RPMI8226 (cell line): ENCODE measurements at regions not wholly inside any gene's neighbourhood (a gene's known extent, or its start where the extent isn't known, plus 50 kb on each side); places are given as distances from the start of the nearest gene placed in this dataset.
"Not testable (repeated sequence)": the region's sequence is repeated elsewhere in the genome, so short reads cannot be mapped to it uniquely, and the experiment has no call there.

ENCODE experiments used
- DNase-seq: peaks from one replicate; pipeline ENCODE4 v3.0.0-alpha.2; 2015

DNA sequence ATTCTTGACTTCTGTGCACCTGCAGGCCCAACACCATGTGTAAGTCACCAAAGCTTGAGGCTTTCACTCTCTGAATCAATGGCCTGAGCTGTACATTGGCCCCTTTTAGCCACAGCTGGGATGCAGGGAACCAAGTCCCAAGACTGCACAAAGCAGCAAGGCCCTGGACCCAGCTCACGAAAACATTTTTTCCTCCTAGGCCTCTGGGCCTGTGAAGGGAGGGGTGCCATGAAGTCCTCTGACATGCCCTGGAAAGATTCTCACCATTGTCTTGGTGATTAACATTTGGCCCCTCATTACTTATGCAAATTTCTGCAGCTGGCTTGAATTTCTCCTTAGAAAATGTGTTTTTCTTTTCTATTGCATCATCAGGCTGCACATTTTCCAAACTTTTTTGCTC lies 398.6 kb downstream of the DMRTA1 start:
- not testable (repeated sequence) for DNase-seq

DNA sequence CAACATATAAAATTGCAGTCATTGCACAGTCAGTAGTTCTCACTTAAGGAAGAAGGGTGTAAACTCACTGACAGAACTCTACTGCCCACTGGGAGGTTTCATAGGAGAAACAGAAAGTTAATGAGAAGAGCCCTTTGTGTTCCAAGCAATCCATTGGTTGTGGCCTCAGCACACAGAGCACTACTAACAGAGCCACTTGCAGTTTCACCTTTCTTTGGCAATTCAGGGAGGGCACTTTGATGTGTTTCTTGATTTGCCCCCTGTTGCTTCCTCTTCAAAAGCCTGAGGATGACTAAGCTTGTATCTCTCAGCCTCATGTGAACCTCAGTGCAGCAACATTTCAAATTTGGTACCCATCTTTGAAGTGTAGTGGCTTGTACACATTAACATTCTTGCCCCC lies 409.4 kb downstream of the DMRTA1 start:
- no peak for DNase-seq

- DNase-seq = no peak
Measured at GRCh38 chr9:22857316-22857715, 410.7 kb downstream of the DMRTA1 start.

DNA sequence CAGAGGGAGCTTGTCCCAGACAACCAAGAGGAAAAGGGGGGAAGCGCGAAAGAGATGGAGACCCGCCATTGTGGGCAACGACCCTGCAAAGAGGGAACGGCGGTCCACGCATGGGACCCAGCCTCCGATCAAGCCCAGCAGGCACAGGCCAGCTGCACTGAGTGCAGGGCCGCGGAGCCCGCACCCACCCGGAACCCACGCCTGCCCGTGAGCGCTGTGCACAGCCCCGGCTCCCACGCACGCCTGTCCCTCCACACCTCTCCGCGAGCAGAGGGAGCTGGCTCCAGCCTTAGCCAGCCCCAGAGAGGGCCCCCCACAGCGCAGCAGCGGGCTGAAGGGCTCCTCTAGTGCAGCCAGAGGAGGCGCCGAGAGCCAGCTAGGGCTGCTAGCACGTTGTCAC lies 416.5 kb downstream of the DMRTA1 start:
- DNase-seq = no peak

- DNase-seq = no peak
Measured at GRCh38 chr9:22863736-22864135, 417.1 kb downstream of the DMRTA1 start.

DNA sequence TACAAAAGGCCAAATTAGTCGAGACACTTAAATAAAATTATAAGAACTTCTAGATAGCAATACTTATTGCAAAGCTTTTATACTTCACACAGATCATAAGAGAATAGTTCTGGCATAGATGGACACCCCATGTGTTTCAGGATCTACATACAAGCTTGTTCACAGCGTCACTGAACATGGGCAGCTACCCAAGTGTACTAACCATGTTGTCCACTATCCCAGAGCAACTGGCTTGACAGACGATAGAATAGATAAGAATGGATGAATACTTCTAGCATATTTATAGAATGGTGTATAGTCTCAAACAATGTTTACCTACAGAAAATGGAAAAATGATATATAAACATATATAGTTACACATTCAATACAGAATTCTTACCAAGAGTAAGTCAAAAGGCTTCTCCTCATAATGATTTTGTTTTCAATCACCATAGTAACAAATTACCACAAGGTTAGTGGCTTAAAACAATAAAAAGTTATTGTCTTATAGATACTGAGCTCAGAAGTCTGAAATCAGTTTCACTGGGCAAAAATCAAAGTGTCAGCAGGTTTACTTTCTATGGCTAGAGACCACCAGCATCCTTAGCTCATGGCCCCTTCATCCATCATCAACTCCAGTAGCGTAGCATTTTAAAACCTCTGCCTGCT lies 446.7 kb downstream of the DMRTA1 start:
- no peak for DNase-seq

GRCh38 chr9:22898591-22898990 lies 452.0 kb downstream of the DMRTA1 start:
- no peak for DNase-seq

DNA sequence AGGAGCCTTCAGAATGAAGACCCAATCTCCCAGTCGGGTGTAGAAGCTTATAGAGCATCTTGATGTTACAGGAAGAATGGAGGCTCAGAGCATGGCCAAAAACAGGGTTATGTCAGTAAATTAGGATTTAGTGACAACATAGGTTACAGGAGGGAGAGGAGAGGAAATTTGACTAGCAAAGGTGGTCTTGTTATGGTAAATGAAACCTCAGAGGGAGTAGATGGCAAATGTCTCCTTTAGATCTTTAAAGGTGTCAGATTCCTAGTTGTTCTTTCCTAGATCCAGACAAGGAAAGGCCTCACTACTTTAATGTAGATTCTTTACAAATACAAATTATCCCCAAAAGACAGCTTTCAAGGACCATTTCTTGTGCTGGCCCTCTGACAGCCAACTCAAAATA lies 465.0 kb downstream of the DMRTA1 start:
- DNase-seq = no peak

- DNase-seq = no peak
Measured at GRCh38 chr9:22913026-22913425, 466.4 kb downstream of the DMRTA1 start.

GRCh38 chr9:22913518-22913917 lies 466.9 kb downstream of the DMRTA1 start:
- DNase-seq = peak; percentile 7

- no peak for DNase-seq
Measured at GRCh38 chr9:22916148-22916547, 469.5 kb downstream of the DMRTA1 start.

GRCh38 chr9:22919423-22919822 lies 472.8 kb downstream of the DMRTA1 start:
- DNase-seq = no peak

DNA sequence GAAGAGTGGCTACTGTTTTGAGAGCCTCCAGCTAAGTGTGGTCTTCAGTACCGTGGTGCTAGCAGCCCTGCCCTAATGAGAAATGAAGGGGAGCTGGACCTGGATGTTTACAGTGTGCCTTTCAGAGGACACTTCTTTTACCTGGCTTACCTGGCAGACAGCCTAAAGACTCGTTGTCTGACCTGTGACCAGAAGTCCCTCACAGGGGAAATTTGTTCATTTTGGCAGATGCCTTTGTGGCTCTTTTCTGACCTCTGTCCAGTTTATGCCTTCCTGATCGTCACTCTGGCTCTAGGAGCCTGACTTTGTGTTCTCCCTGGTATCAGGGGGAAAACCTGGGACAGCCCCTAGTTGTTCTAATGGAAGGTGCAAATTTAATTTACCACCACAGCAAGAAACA lies 475.1 kb downstream of the DMRTA1 start:
- DNase-seq = no peak

DNA sequence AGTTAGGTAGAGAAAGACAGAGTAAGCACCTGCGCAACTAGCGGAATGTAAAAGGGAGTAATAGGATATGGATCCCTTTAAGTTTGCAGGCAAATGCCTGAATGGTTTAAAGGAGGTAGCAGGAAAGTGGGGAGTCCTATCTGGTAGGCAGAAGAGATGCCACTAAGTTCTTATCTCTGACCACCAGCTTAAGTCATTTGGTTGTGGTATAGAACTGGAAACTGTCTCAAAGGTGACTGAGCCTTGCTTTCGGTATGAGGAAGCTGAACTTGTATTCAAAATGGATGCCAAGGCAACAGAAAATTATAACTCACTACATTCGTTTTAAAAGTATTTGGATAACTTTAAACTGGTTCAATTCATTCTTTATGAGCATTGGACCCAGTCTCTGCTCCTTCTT lies 475.6 kb downstream of the DMRTA1 start:
- DNase-seq = no peak

DNA sequence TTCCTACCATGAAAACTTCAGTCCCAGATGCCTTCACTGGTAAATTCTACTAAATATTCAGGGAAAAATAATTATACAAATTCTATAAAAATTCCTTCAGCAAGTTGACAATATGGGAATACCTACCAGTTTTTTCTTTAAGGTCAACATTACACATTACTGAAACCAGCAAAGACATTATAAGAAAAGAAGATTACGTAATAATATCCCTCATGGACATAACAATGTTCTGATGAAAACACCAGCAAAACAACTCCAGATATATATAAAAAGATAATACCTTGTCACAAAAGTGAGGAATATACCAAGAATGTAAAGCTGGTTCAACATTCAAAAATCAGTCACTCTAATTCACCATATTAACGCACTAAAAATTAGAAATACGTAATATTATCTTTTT lies 507.9 kb downstream of the DMRTA1 start:
- DNase-seq = no peak

DNA sequence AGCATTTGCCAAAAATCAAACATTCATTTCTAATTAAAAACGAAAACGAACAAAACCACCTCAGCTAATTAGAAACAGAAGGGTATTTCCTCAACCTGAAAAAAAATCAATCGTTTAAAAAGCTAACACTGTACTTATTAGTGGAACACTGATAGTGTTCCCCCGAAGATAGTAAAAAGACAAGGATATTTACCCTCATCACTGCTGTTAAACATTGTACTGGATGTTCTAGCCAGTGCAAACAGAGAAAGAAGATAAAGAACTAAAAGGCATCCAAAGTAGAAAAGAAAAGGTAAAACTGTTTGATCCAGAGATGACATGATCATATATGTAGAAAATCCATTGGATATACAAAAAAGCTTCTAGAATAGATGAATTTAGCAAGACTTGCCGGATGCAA lies 508.3 kb downstream of the DMRTA1 start:
- no peak for DNase-seq

DNA sequence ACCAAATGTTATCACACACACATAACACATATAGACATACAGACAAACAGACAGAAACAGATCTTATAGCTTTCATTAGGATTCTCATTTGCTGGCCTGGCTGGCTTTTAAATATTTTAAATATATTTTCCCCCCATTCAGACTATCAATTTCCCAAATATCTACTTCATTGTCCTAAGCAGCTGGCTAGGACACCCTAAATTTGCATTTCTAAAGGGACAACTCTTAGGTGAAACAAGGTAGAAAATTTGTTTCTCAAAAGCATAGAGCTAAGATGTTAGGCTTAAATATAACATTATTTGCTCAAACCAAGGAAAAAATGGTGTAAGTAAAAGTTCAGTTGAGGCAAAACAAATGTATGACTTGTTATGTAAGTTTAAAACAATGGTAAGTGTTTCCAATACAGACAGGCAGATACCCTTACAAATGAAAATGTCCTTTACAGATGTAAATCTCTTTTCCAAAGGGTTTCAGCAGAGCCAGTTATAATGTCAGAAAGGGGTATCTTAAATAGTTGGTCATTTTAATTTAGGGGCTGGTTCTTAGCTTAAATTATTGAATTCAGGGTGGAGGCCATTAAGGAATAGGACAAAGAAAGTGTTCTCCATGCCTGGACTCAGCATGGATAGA lies 522.8 kb downstream of the DMRTA1 start:
- DNase-seq = no peak

GRCh38 chr9:22970434-22970975 lies 523.9 kb downstream of the DMRTA1 start:
- DNase-seq = no peak

GRCh38 chr9:22975951-22976350 lies 529.3 kb downstream of the DMRTA1 start:
- DNase-seq = no peak

DNA sequence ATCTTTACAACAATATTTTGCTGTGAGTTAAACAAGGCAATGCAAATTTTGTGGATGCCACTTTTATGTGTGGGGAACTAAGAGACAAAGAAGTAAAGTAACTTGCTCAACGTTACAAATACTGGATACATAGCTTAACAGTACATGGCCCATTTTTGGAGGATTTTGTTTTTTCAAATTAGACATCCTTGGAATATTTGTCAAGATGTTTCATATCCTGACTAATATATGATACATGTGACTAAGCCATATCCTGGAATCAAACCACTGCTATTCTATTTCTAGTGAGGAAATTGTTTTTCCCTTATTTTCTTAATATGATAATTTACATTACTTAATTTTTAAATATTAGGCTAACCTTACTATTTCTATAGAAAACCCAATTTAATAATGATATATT lies 529.8 kb downstream of the DMRTA1 start:
- no peak for DNase-seq

GRCh38 chr9:22980429-22980828 lies 533.8 kb downstream of the DMRTA1 start:
- DNase-seq = not testable (repeated sequence)

GRCh38 chr9:22986556-22986955 lies 539.9 kb downstream of the DMRTA1 start:
- DNase-seq = no peak

DNA sequence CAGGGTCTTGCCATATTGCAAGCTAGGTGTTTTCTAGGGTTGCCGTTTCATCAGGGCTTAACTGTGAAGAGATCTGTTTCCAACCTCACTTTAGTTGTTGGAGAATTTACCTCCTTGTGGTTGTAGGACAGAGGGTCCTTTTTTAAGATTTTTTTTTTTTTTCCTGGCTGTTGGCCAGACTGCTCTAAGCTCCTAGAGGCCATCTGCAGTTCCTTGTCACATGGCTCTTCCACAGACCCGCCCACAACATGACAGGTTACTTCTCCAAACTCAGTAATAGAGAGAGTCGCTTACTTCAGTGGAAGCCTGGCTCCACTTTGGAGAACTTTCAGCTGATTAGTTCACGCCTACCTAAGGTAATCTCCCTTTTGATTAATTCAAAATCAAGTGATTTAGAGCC lies 543.7 kb downstream of the DMRTA1 start:
- DNase-seq = peak; percentile 87

DNA sequence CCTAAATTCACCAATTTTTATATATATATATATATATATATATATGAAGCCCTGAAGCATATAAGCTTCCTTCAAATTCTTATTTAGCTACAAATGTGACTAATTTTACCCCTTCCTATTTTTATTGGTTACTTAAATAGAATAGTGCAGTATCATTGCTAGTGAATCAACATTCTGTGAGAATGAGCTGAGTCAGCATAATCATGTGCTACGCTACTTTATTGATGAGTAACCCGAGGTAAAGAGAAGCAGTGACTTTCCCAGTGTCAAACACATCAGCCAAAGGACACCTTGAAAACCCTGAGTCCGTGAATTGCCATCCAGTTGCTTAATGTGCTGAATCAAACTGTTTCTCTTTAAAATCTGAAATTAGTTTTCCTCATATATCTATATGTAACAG lies 546.2 kb downstream of the DMRTA1 start:
- peak; percentile 18 for DNase-seq

DNA sequence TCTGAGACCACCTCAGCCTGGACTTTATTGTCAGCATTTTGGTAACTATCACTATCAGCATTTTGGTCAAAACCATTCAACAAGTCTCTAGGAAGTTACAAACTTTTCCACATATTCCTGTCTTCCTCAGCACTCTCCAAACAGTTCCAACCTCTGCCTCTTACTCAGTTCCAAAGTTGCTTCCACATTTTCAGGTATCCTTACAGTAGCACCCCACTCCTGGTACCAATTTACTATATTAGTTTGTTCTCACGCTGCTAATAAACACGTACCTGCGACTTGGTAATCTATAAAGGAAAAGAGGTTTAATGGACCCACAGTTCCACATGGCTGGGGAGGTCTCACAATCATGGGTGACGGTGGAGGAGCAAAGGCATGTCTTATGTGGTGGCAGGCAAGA lies 551.3 kb downstream of the DMRTA1 start:
- DNase-seq = no peak
